ENCODE measurements at regions not wholly inside any gene's neighbourhood (a gene's known extent, or its start where the extent isn't known, plus 50 kb on each side); places are given as distances from the start of the nearest gene placed in this dataset.

GRCh38 chr7:16099302-16099849 is 322.0 kb downstream of the CRPPA start:
- TF ChIP-seq CTCF (IDR thresholded peaks at IDR 0.05) (no peak), POLR2A (IDR thresholded peaks at IDR 0.05) (no peak)
